GM19467 (cell line): ENCODE measurements at regions not wholly inside any gene's neighbourhood (a gene's known extent, or its start where the extent isn't known, plus 50 kb on each side); places are given as distances from the start of the nearest gene placed in this dataset.
"Not testable (repeated sequence)": the region's sequence is repeated elsewhere in the genome, so short reads cannot be mapped to it uniquely, and the experiment has no call there.

Source experiments
- ATAC-seq: cut with Tn5 transposase; IDR thresholded peaks from one replicate; pipeline ENCODE4 v1.9.1; 2021; ENCODE audit warnings: mild to moderate bottlenecking, moderate library complexity; ENCODE audit not compliant: unreplicated experiment

GRCh38 chr10:35971397-35971796, 329.3 kb upstream of the FZD8 start:
- ATAC-seq, result no peak

GRCh38 chr10:35963685-35964084, 321.6 kb upstream of the FZD8 start:
- no peak for ATAC-seq

- ATAC-seq, result no peak
These were observed 319.4 kb upstream of the FZD8 start for GRCh38 chr10:35961501-35961900.

GRCh38 chr10:35959252-35959651, 317.2 kb upstream of the FZD8 start:
- ATAC-seq, result no peak

GRCh38 chr10:35958609-35959008, 316.5 kb upstream of the FZD8 start:
- not testable (repeated sequence) for ATAC-seq

- no peak for ATAC-seq
These were observed 308.6 kb upstream of the FZD8 start for GRCh38 chr10:35950701-35951100.

GRCh38 chr10:35950226-35950625, 308.1 kb upstream of the FZD8 start:
- ATAC-seq, result no peak

- ATAC-seq, result no peak
These were observed 307.7 kb upstream of the FZD8 start for GRCh38 chr10:35949811-35950211.

- ATAC-seq, result no peak
These were observed 304.5 kb upstream of the FZD8 start for GRCh38 chr10:35946556-35946955.

- ATAC-seq, result no peak
These were observed 300.0 kb upstream of the FZD8 start for GRCh38 chr10:35942057-35942456.

GRCh38 chr10:35940141-35941041, 298.3 kb upstream of the FZD8 start:
- ATAC-seq, result no peak

GRCh38 chr10:35938160-35938559, 296.1 kb upstream of the FZD8 start:
- no peak for ATAC-seq

- no peak for ATAC-seq
These were observed 295.4 kb upstream of the FZD8 start for GRCh38 chr10:35937546-35937945.

- no peak for ATAC-seq
These were observed 292.5 kb upstream of the FZD8 start for GRCh38 chr10:35934642-35934995.

GRCh38 chr10:35933940-35934641, 292.0 kb upstream of the FZD8 start:
- ATAC-seq, result no peak

- ATAC-seq, result no peak
These were observed 291.4 kb upstream of the FZD8 start for GRCh38 chr10:35933491-35933890.

GRCh38 chr10:35929962-35930361, 287.9 kb upstream of the FZD8 start:
- ATAC-seq, result not testable (repeated sequence)

- ATAC-seq, result no peak
These were observed 286.7 kb upstream of the FZD8 start for GRCh38 chr10:35928748-35929147.

GRCh38 chr10:35927990-35928488, 285.9 kb upstream of the FZD8 start:
- no peak for ATAC-seq

GRCh38 chr10:35927341-35927740, 285.2 kb upstream of the FZD8 start:
- no peak for ATAC-seq

GRCh38 chr10:35926846-35927245, 284.8 kb upstream of the FZD8 start:
- ATAC-seq, result no peak

GRCh38 chr10:35925493-35925892, 283.4 kb upstream of the FZD8 start:
- no peak for ATAC-seq
